HCT116 (cell line): ENCODE measurements at regions not wholly inside any gene's neighbourhood (a gene's known extent, or its start where the extent isn't known, plus 50 kb on each side); places are given as distances from the start of the nearest gene placed in this dataset.

Experiments used
- ATAC-seq: fragments of 200-7000 bp; cut with Tn5 transposase; 2 replicates; pipeline ENCODE4 v1.9.1; 2020; ENCODE audit warnings: mild to moderate bottlenecking, moderate library complexity
- BruUV-seq: library from RNA; stranded (reverse); fragments of 400-500 nt; replicated peaks from 2 replicates; lab custom pipeline; 2021; lab: Mats Ljungman, UMichigan
- CTCF ChIA-PET: fragments of 300-600 bp; sonication (Branson Sonifier 250); formaldehyde crosslinking; loops from one replicate; lab custom pipeline; 2021; ENCODE audit warnings: antibody characterized with exemption; lab: Charles Lee
- POLR2A ChIA-PET: fragments of 300-600, 350-600 bp; sonication (Branson Sonifier 250); formaldehyde crosslinking; loops from one replicate; lab custom pipeline; 2021; ENCODE audit warnings: antibody characterized with exemption; lab: Charles Lee
- RAD21 ChIA-PET, 2 experiments: fragments of 300-600 bp; sonication (Branson Sonifier 250); formaldehyde crosslinking; loops; one replicate each; lab custom pipeline; 2023; ENCODE audit warnings: low total read pairs in 2 of 2; ENCODE audit not compliant: uncharacterized antibody in 2 of 2, unreplicated experiment in 2 of 2, low non-redundant PET in 1 of 2; lab: Charles Lee
- DNase-seq: peaks from one replicate; pipeline ENCODE4 v3.0.0-alpha.2; 2010; ENCODE audit warnings: low read depth, low spot score
- H2AFZ ChIP-seq: fragments of 200-600 bp; shearing (Covaris generic), sonication (generic); 2 replicates; pipeline ENCODE4 v1.6.1; 2017; ENCODE audit warnings: low read depth, mixed run types, mixed read lengths, antibody characterized with exemption, low read length; ENCODE audit not compliant: poor library complexity, severe bottlenecking
- H3K27ac ChIP-seq: 2 replicates; pipeline ENCODE4 v1.5.1; 2012; ENCODE audit warnings: low read depth, low read length
- H3K27me3 ChIP-seq: fragments of 200-600 bp; sonication (generic); 2 replicates; pipeline ENCODE4 v1.6.1; 2016; ENCODE audit warnings: mixed run types, low read length, mixed read lengths; ENCODE audit not compliant: insufficient read depth
- H3K36me3 ChIP-seq, 2 experiments: fragments of 200-500 bp in 1 of 2; fragments of 200-600 bp in 1 of 2; sonication (Bioruptor generic) in 1 of 2; sonication (generic) in 1 of 2; 2 replicates each; pipeline versions ENCODE4 v1.5.1 to v1.6.1; 2014 to 2016; ENCODE audit warnings: low read length in 2 of 2, inconsistent platforms in 1 of 2, mixed read lengths in 1 of 2, mixed run types in 1 of 2; ENCODE audit not compliant: insufficient read depth in 2 of 2, control insufficient read depth in 1 of 2
- H3K4me1 ChIP-seq, 2 experiments: fragments of 200-600 bp in 1 of 2; sonication (generic) in 1 of 2; 2 replicates each; pipeline versions ENCODE4 v1.5.1 to v1.6.1; 2012 to 2017; ENCODE audit warnings: low read length in 2 of 2, inconsistent platforms in 1 of 2, mild to moderate bottlenecking in 1 of 2, mixed read lengths in 1 of 2, mixed run types in 1 of 2, moderate library complexity in 1 of 2; ENCODE audit not compliant: insufficient read depth in 2 of 2, control insufficient read depth in 1 of 2
- H3K4me2 ChIP-seq: fragments of 200-600 bp; sonication (generic); 2 replicates; pipeline ENCODE4 v1.6.1; 2017; ENCODE audit warnings: mixed run types, low read length, mixed read lengths
- H3K4me3 ChIP-seq, 2 experiments: fragments of 200-600 bp in 1 of 2; sonication (generic) in 1 of 2; replicated peaks in 1 of 2; 2 replicates each; pipeline ENCODE4 v1.5.1; 2011 to 2016; ENCODE audit warnings: low read length in 2 of 2, control low read depth in 1 of 2, low read depth in 1 of 2, mild to moderate bottlenecking in 1 of 2, mixed read lengths in 1 of 2, mixed run types in 1 of 2
- H3K79me2 ChIP-seq: fragments of 200-600 bp; sonication (generic); 2 replicates; pipeline ENCODE4 v1.6.1; 2017; ENCODE audit warnings: mild to moderate bottlenecking, mixed run types, low read length, moderate library complexity, mixed read lengths; ENCODE audit not compliant: insufficient read depth
- H3K9ac ChIP-seq: fragments of 200-600 bp; sonication (generic); 2 replicates; pipeline ENCODE4 v1.6.1; 2016; ENCODE audit warnings: low read length, mixed read lengths
- H3K9me2 ChIP-seq: fragments of 200-600 bp; sonication (generic), shearing (Covaris generic); 2 replicates; pipeline ENCODE4 v1.6.1; 2017; ENCODE audit warnings: mixed run types, mild to moderate bottlenecking, moderate library complexity; ENCODE audit not compliant: insufficient read depth
- H3K9me3 ChIP-seq, 2 experiments: fragments of 200-500 bp in 1 of 2; fragments of 200-600 bp in 1 of 2; sonication (Bioruptor generic) in 1 of 2; sonication (generic) in 1 of 2; 2 replicates each; pipeline ENCODE4 v1.6.1; 2014 to 2017; ENCODE audit warnings: low read length in 2 of 2, mixed read lengths in 2 of 2, inconsistent platforms in 1 of 2, low read depth in 1 of 2, mild to moderate bottlenecking in 1 of 2, mixed run types in 1 of 2, moderate library complexity in 1 of 2; ENCODE audit not compliant: control insufficient read depth in 1 of 2, insufficient read depth in 1 of 2
- H4K20me1 ChIP-seq: fragments of 200-600 bp; sonication (generic), shearing (Covaris generic); 2 replicates; pipeline ENCODE4 v1.6.1; 2017; ENCODE audit warnings: mixed run types, mild to moderate bottlenecking, moderate library complexity; ENCODE audit not compliant: insufficient read depth
- CEBPB ChIP-seq: IDR thresholded peaks from 2 replicates; pipeline ENCODE4 v1.6.1; 2012; ENCODE audit warnings: low read depth
- CTCF ChIP-seq, 3 experiments: fragments of 200-600 bp in 1 of 3; sonication (generic) in 1 of 3; IDR thresholded peaks in 2 of 3; conservative IDR thresholded peaks in 1 of 3; 2 replicates each; pipeline ENCODE4 v1.5.1; 2012 to 2017; ENCODE audit warnings: low read depth in 2 of 3, low read length in 2 of 3, antibody characterized with exemption in 1 of 3, borderline replicate concordance in 1 of 3, control low read depth in 1 of 3, mild to moderate bottlenecking in 1 of 3, mixed read lengths in 1 of 3, mixed run types in 1 of 3, moderate library complexity in 1 of 3; ENCODE audit not compliant: insufficient read depth in 1 of 3
- EZH2phosphoT487 ChIP-seq: fragments of 200-600 bp; IDR thresholded peaks from 2 replicates; pipeline ENCODE4 v1.6.1; 2018; ENCODE audit warnings: antibody characterized with exemption, borderline replicate concordance
- FOSL1 ChIP-seq: IDR thresholded peaks from 2 replicates; pipeline ENCODE4 v1.6.1; 2012; ENCODE audit warnings: low read depth
- POLR2A ChIP-seq: IDR thresholded peaks from 2 replicates; pipeline ENCODE4 v1.7.0; 2011; ENCODE audit warnings: borderline replicate concordance; ENCODE audit not compliant: insufficient read depth, insufficient read length; ENCODE audit errors: extremely low read depth
- YY1 ChIP-seq: IDR thresholded peaks from 2 replicates; pipeline ENCODE4 v1.6.1; 2011; ENCODE audit warnings: low read length, low read depth, moderate library complexity, mild to moderate bottlenecking; ENCODE audit not compliant: insufficient replicate concordance; ENCODE audit errors: extremely low read depth
- intact Hi-C: fragments of 100-400 bp; cut with micrococcal nuclease; formaldehyde crosslinking; loops from 2 replicates; pipeline ENCODE4 v1.10.0; 2022

GRCh38 chr21:41641821-41642701 is 124.8 kb downstream of the RIPK4 start:
- ChIA-PET POLR2A (interaction anchor here (1.1 kb wide), 1 partner anchor 9 kb away, joined by 4 read pairs; no protein-coding TSS in a partner anchor), RAD21 (no interaction called here), CTCF (no interaction called here)
- H3K4me2 ChIP-seq = peak overlapping the region; percentile 47
- H3K27me3 ChIP-seq = no peaks in the 10 kb centered on the region
- ATAC-seq (no peak), DNase-seq (no peak)
- no peaks in the 10 kb centered on the region for H3K36me3 ChIP-seq
- no peaks in the 10 kb centered on the region for H3K9me3 ChIP-seq
- BruUV-seq = no TSS peak
- H4K20me1 ChIP-seq = no peaks in the 10 kb centered on the region
- H2AFZ ChIP-seq = peak overlapping the region; percentile 18
- no peaks in the 10 kb centered on the region for H3K9me2 ChIP-seq
- peaks cover 0 to 18% of the 10 kb centered on the region in 2 experiments; a peak in 2 of 4 replicates for H3K4me1 ChIP-seq
- H3K4me3 ChIP-seq = no peak overlapping the region
- H3K27ac ChIP-seq = no peak overlapping the region
- intact Hi-C loops = no loop called here
- H3K79me2 ChIP-seq = no peaks in the 10 kb centered on the region
- no peak for TF ChIP-seq EZH2phosphoT487
- TF ChIP-seq YY1 = no peak
- no peak for TF ChIP-seq CEBPB
- no peak for TF ChIP-seq CTCF (IDR thresholded peaks at IDR 0.05 in 2 of 3, conservative IDR thresholded peaks at IDR 0.05 in 1 of 3; ENCODE audit: borderline replicate concordance in 1 of 3, insufficient read depth in 1 of 3, low read depth in 2 of 3, low read length in 2 of 3)
- TF ChIP-seq POLR2A = no peak
- peak; percentile 25; the same call in 1 of the 2 replicates for TF ChIP-seq FOSL1
- H3K9ac ChIP-seq = no peak overlapping the region
